HEK293T (cell line): ENCODE measurements at regions not wholly inside any gene's neighbourhood (a gene's known extent, or its start where the extent isn't known, plus 50 kb on each side); places are given as distances from the start of the nearest gene placed in this dataset.

Experiments
- CTBP1 ChIP-seq: fragments of 450-650 bp; IDR thresholded peaks from 2 replicates; pipeline ENCODE4 v1.6.1; 2016; ENCODE audit warnings: borderline replicate concordance
- FOXA1 ChIP-seq: fragments of 450-650 bp; IDR thresholded peaks from 2 replicates; pipeline ENCODE4 v1.6.1; 2016; ENCODE audit warnings: mild to moderate bottlenecking
- FOXK2 ChIP-seq: fragments of 450-650 bp; IDR thresholded peaks from 2 replicates; pipeline ENCODE4 v1.6.1; 2016; ENCODE audit warnings: mild to moderate bottlenecking
- SUZ12 ChIP-seq: fragments of 450-650 bp; IDR thresholded peaks from 2 replicates; pipeline ENCODE4 v1.6.1; 2016; ENCODE audit warnings: mild to moderate bottlenecking

GRCh38 chr5:82669720-82670119 is 391.6 kb upstream of the RPS23 start:
- no peak for TF ChIP-seq CTBP1
- no peak for TF ChIP-seq FOXA1
- no peak for TF ChIP-seq SUZ12
- no peak for TF ChIP-seq FOXK2
